Prostate gland (tissue), 2 donors: ENCODE measurements at regions not wholly inside any gene's neighbourhood (a gene's known extent, or its start where the extent isn't known, plus 50 kb on each side); places are given as distances from the start of the nearest gene placed in this dataset.
"Not testable (repeated sequence)": the region's sequence is repeated elsewhere in the genome, so short reads cannot be mapped to it uniquely, and the experiment has no call there.

Source experiments
- POLR2A ChIP-seq: fragments of 450-650 bp; IDR thresholded peaks from one replicate; pipeline ENCODE4 v1.6.1; 2016; ENCODE audit warnings: antibody characterized with exemption, mild to moderate bottlenecking
- POLR2AphosphoS5 ChIP-seq: sonication (generic); formaldehyde crosslinking; IDR thresholded peaks from one replicate; pipeline ENCODE4 v1.6.1; 2017; ENCODE audit warnings: antibody characterized with exemption
- TF ChIP-seq, protein P1 (sequence below), 4 experiments: fragments of 200-600 bp in 2 of 4; fragments of 450-650 bp in 2 of 4; sonication (generic) in 2 of 4; IDR thresholded peaks; 1 replicate in 3 of 4; 2 replicates in 1 of 4; pipeline ENCODE4 v1.5.1; 2016 to 2019; ENCODE audit warnings: antibody characterized with exemption in 4 of 4, mild to moderate bottlenecking in 2 of 4, moderate library complexity in 2 of 4

DNA sequence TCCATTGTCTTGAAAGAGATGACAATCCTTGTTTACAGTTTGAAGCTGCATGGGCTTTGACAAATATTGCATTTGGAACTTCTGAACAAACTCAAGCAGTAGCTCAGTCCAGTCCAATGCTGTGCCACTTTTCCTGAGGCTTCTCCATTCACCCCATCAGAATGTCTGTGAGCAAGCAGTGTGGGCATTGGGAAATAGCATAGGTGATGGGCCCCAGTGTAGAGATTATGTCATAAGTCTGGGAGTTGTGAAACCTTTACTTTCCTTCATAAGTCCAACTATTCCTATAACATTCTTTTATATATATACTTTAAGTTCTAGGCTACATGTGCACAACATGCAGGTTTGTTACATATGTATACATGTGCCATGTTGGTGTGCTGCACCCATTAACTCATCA is 163.4 kb upstream of the NT5E start:
- TF ChIP-seq, protein P1, sequence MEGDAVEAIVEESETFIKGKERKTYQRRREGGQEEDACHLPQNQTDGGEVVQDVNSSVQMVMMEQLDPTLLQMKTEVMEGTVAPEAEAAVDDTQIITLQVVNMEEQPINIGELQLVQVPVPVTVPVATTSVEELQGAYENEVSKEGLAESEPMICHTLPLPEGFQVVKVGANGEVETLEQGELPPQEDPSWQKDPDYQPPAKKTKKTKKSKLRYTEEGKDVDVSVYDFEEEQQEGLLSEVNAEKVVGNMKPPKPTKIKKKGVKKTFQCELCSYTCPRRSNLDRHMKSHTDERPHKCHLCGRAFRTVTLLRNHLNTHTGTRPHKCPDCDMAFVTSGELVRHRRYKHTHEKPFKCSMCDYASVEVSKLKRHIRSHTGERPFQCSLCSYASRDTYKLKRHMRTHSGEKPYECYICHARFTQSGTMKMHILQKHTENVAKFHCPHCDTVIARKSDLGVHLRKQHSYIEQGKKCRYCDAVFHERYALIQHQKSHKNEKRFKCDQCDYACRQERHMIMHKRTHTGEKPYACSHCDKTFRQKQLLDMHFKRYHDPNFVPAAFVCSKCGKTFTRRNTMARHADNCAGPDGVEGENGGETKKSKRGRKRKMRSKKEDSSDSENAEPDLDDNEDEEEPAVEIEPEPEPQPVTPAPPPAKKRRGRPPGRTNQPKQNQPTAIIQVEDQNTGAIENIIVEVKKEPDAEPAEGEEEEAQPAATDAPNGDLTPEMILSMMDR (IDR thresholded peaks at IDR 0.05): not testable (repeated sequence)
- TF ChIP-seq POLR2A, POLR2AphosphoS5: not testable (repeated sequence)
